Retinal pigment epithelial cell (primary cell): ENCODE measurements at regions not wholly inside any gene's neighbourhood (a gene's known extent, or its start where the extent isn't known, plus 50 kb on each side); places are given as distances from the start of the nearest gene placed in this dataset.
"Not testable (repeated sequence)": the region's sequence is repeated elsewhere in the genome, so short reads cannot be mapped to it uniquely, and the experiment has no call there.

Experiments
- DNase-seq: peaks from one replicate; pipeline ENCODE4 v3.0.0-alpha.2; 2010; ENCODE audit warnings: low read depth
- H3K4me3 ChIP-seq: 2 replicates; pipeline ENCODE4 v1.5.1; 2011; ENCODE audit warnings: mild to moderate bottlenecking, low read length, control low read depth, moderate library complexity
- CTCF ChIP-seq: conservative IDR thresholded peaks from 2 replicates; pipeline ENCODE4 v1.5.1; 2011; ENCODE audit warnings: low read depth, low read length, control low read depth, inconsistent platforms

GRCh38 chr21:35597750-35598339, 462.5 kb downstream of the SETD4 start:
- no peak for TF ChIP-seq CTCF

GRCh38 chr21:35594905-35595304, 465.4 kb downstream of the SETD4 start:
- no peak overlapping the region for H3K4me3 ChIP-seq
- no peak for TF ChIP-seq CTCF

More at GRCh38 chr21:35597750-35598339, 462.5 kb downstream of the SETD4 start:
- H3K4me3 ChIP-seq = no peak overlapping the region
- no peak for DNase-seq

GRCh38 chr21:35593000-35593502, 467.3 kb downstream of the SETD4 start:
- TF ChIP-seq CTCF = no peak
- no peak overlapping the region for H3K4me3 ChIP-seq
- no peak for DNase-seq

More at GRCh38 chr21:35594905-35595304, 465.4 kb downstream of the SETD4 start:
- no peak for DNase-seq

GRCh38 chr21:35590284-35590683, 470.0 kb downstream of the SETD4 start:
- not testable (repeated sequence) for H3K4me3 ChIP-seq, DNase-seq

- TF ChIP-seq CTCF = no peak
- no peak for DNase-seq
- no peak overlapping the region for H3K4me3 ChIP-seq
These were observed 472.4 kb downstream of the SETD4 start for GRCh38 chr21:35587841-35588380.

- H3K4me3 ChIP-seq = no peak overlapping the region
- no peak for TF ChIP-seq CTCF
These were observed 474.0 kb downstream of the SETD4 start for GRCh38 chr21:35586305-35586704.

GRCh38 chr21:35585878-35586277, 474.4 kb downstream of the SETD4 start:
- TF ChIP-seq CTCF = no peak
- no peak overlapping the region for H3K4me3 ChIP-seq
- no peak for DNase-seq

More at GRCh38 chr21:35586305-35586704, 474.0 kb downstream of the SETD4 start:
- no peak for DNase-seq
